GM12878 (cell line): ENCODE measurements at regions not wholly inside any gene's neighbourhood (a gene's known extent, or its start where the extent isn't known, plus 50 kb on each side); places are given as distances from the start of the nearest gene placed in this dataset.

ENCODE experiments used
- ATAC-seq: fragments of 200-7000 bp; cut with Tn5 transposase; 3 replicates; pipeline ENCODE4 v1.9.1; 2020; ENCODE audit warnings: mild to moderate bottlenecking, moderate library complexity
- BruUV-seq: library from RNA; stranded (reverse); fragments of 400-500 nt; replicated peaks from 2 replicates; lab custom pipeline; 2021; lab: Mats Ljungman, UMichigan
- CTCF ChIA-PET: fragments of 300-600 bp; sonication (Branson Sonifier 250); formaldehyde crosslinking; extraction: SDS; loops from one replicate; lab custom pipeline; 2021; ENCODE audit warnings: inconsistent platforms; lab: Yijun Ruan, JAX
- POLR2A ChIA-PET: fragments of 350-600 bp; formaldehyde crosslinking; extraction: SDS; loops from one replicate; lab custom pipeline; 2021; ENCODE audit warnings: inconsistent platforms; lab: Charles Lee
- RAD21 ChIA-PET: fragments of 300-600 bp; sonication (Branson Sonifier 250); formaldehyde crosslinking; loops from one replicate; lab custom pipeline; 2023; ENCODE audit warnings: antibody characterized with exemption; ENCODE audit not compliant: unreplicated experiment; lab: Charles Lee
- SMC1A ChIA-PET: fragments of 300-600 bp; sonication (Branson Sonifier 250); formaldehyde crosslinking; loops from one replicate; lab custom pipeline; 2023; ENCODE audit not compliant: unreplicated experiment, uncharacterized antibody; lab: Charles Lee
- DNase-seq: peaks from one replicate; pipeline ENCODE4 v3.0.0-alpha.2; 2011; ENCODE audit warnings: low read depth, low spot score
- FAIRE-seq: peaks from 3 replicates; lab custom pipeline; 2011; peaks lifted over from hg19 to GRCh38; lab: Jason Lieb, UNC
- H2AFZ ChIP-seq: 2 replicates; pipeline ENCODE4 v1.6.0; 2011; ENCODE audit warnings: low read depth, low read length, control low read depth; ENCODE audit not compliant: control insufficient read depth
- H3K27ac ChIP-seq: 2 replicates; pipeline ENCODE4 v1.5.1; 2011; ENCODE audit warnings: control low read depth; ENCODE audit not compliant: control insufficient read depth, insufficient read depth
- H3K27me3 ChIP-seq, 2 experiments: replicated peaks in 1 of 2; 2 replicates each; pipeline versions ENCODE4 v1.6.0 to v1.6.1; 2011; ENCODE audit warnings: low read length in 1 of 2; ENCODE audit not compliant: control insufficient read depth in 2 of 2, insufficient read depth in 2 of 2
- H3K36me3 ChIP-seq, 2 experiments: 2 replicates each; pipeline ENCODE4 v1.5.1; 2011; ENCODE audit warnings: low read length in 1 of 2; ENCODE audit not compliant: control insufficient read depth in 2 of 2, insufficient read depth in 2 of 2
- H3K4me1 ChIP-seq: 2 replicates; pipeline ENCODE4 v1.6.1; 2011; ENCODE audit warnings: mild to moderate bottlenecking, low read length, moderate library complexity, mixed read lengths; ENCODE audit not compliant: control insufficient read depth, insufficient read depth
- H3K4me2 ChIP-seq: 2 replicates; pipeline ENCODE4 v1.6.0; 2011; ENCODE audit warnings: control low read depth; ENCODE audit not compliant: control insufficient read depth, insufficient read depth
- H3K4me3 ChIP-seq: fragments of 200-600 bp; sonication (generic); 2 replicates; pipeline ENCODE4 v1.5.1; 2016
- H3K79me2 ChIP-seq: 2 replicates; pipeline ENCODE4 v1.6.0; 2011; ENCODE audit warnings: low read length; ENCODE audit not compliant: control insufficient read depth, insufficient read depth
- H3K9ac ChIP-seq: 2 replicates; pipeline ENCODE4 v1.8.0; 2011; ENCODE audit warnings: low read length, control low read depth, mixed read lengths; ENCODE audit not compliant: control insufficient read depth, insufficient read depth
- H3K9me3 ChIP-seq: replicated peaks from 3 replicates; pipeline ENCODE4 v1.5.1; 2011; ENCODE audit warnings: mild to moderate bottlenecking, low read length; ENCODE audit not compliant: control insufficient read depth, insufficient read depth
- H4K20me1 ChIP-seq: 2 replicates; pipeline ENCODE4 v1.6.0; 2011; ENCODE audit not compliant: control insufficient read depth, insufficient read depth
- CHD2 ChIP-seq: IDR thresholded peaks from 2 replicates; pipeline ENCODE4 v1.6.1; 2011; ENCODE audit warnings: low read depth, low read length, improper control_type of control experiment, borderline replicate concordance
- CHD4 ChIP-seq: fragments of 200-600 bp; sonication (generic); IDR thresholded peaks from 2 replicates; pipeline ENCODE4 v1.6.1; 2016; ENCODE audit warnings: mild to moderate bottlenecking
- GABPA ChIP-seq: IDR thresholded peaks from 2 replicates; pipeline ENCODE4 v1.6.1; 2014; ENCODE audit warnings: antibody characterized with exemption, low read depth, mild to moderate bottlenecking, inconsistent platforms
- MTA3 ChIP-seq: IDR thresholded peaks from 2 replicates; pipeline ENCODE4 v1.6.1; 2012; ENCODE audit warnings: low read length, inconsistent platforms, borderline replicate concordance
- NFYB ChIP-seq: IDR thresholded peaks from 2 replicates; pipeline ENCODE4 v1.6.1; 2011; ENCODE audit warnings: low read depth, mild to moderate bottlenecking, low read length, improper control_type of control experiment, moderate library complexity; ENCODE audit not compliant: insufficient read depth
- POU2F2 ChIP-seq: IDR thresholded peaks from 3 replicates; pipeline ENCODE4 v1.6.1; 2011; ENCODE audit warnings: low read depth, mild to moderate bottlenecking, low read length, borderline replicate concordance
- SMC3 ChIP-seq: IDR thresholded peaks from 2 replicates; pipeline ENCODE4 v1.6.1; 2011; ENCODE audit warnings: low read length, improper control_type of control experiment, borderline replicate concordance
- SPI1 ChIP-seq: IDR thresholded peaks from 2 replicates; pipeline ENCODE4 v1.6.1; 2011; ENCODE audit warnings: low read depth, mild to moderate bottlenecking, low read length, moderate library complexity, borderline replicate concordance; ENCODE audit not compliant: insufficient read depth
- SREBF2 ChIP-seq: IDR thresholded peaks from 2 replicates; pipeline ENCODE4 v1.6.1; 2012; ENCODE audit warnings: mild to moderate bottlenecking, low read length
- TAF1 ChIP-seq: IDR thresholded peaks from 2 replicates; pipeline ENCODE4 v1.6.1; 2011; ENCODE audit warnings: mild to moderate bottlenecking, low read depth, low read length, borderline replicate concordance
- ZNF274 ChIP-seq: IDR thresholded peaks from one replicate; pipeline ENCODE4 v1.8.0; 2011; ENCODE audit not compliant: insufficient read length, insufficient read depth
- WGBS: methylation state at CpG from one replicate; pipeline ENCODE4 v1.1.6; 2016; ENCODE audit warnings: low lambda C conversion rate; ENCODE audit not compliant: insufficient replicate concordance, insufficient coverage; ENCODE audit errors: missing lambda C conversion rate; 5-methylcytosine and 5-hydroxymethylcytosine counted together
- in situ Hi-C: fragments of 300-500 bp; cut with MboI; formaldehyde crosslinking; loops from 9 replicates; pipeline ENCODE4 v1.14.3; 2018; ENCODE audit warnings: mixed read lengths
- intact Hi-C: fragments of 100-400 bp; cut with micrococcal nuclease; formaldehyde crosslinking; loops from one replicate; pipeline ENCODE4 v1.14.2; 2022; ENCODE audit not compliant: unreplicated experiment
- TF ChIP-seq, protein P1 (sequence below): fragments of 450-650 bp; IDR thresholded peaks from 2 replicates; pipeline ENCODE4 v1.6.1; 2017; ENCODE audit warnings: mild to moderate bottlenecking
- TF ChIP-seq, protein P2 (sequence below): IDR thresholded peaks from 2 replicates; pipeline ENCODE4 v1.6.1; 2011; ENCODE audit warnings: mild to moderate bottlenecking, low read depth, low read length, moderate library complexity; ENCODE audit not compliant: insufficient replicate concordance
- TF ChIP-seq, protein P3 (sequence below): fragments of 450-650 bp; IDR thresholded peaks from 2 replicates; pipeline ENCODE4 v1.6.1; 2017; ENCODE audit warnings: mild to moderate bottlenecking, moderate library complexity
- TF ChIP-seq, protein P4 (sequence below): IDR thresholded peaks from 2 replicates; pipeline ENCODE4 v1.6.1; 2011; ENCODE audit warnings: low read depth, mild to moderate bottlenecking, low read length, moderate library complexity, borderline replicate concordance; ENCODE audit errors: extremely low read depth

DNA sequence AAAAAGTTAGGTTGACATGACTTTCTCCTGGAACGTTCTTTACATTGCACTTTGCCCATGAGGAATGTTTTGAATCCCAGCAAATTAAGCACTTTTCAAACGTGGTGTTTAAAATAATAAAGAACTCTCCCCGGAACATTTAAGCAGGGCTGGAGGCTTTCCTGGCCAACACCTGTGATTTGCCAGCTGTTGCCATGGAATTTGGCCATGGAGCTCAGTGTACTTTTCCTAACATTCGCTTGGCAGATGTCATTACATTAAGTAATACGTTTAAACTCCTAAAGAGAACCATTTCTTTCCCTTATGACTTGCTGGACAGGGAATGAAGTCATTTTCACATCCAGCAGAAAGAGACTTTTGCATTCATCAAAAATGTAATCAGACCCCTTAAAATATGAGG, 146.1 kb downstream of the GAS1 start:
- SMC1A ChIA-PET: no interaction called here

More for the DNA sequence above, 146.1 kb downstream of the GAS1 start:
- Histone ChIP-seq H3K36me3 (no peaks in the 10 kb centered on the region), H3K4me2 (no peak overlapping the region), H3K27me3 (no peaks in the 10 kb centered on the region; a peak in 1 of 4 replicates), H3K9ac (no peak overlapping the region), H4K20me1 (no peaks in the 10 kb centered on the region), H3K79me2 (no peaks in the 10 kb centered on the region), H3K4me3 (no peak overlapping the region), H2AFZ (no peak overlapping the region), H3K9me3 (no peaks in the 10 kb centered on the region), H3K27ac (no peak overlapping the region), H3K4me1 (no peaks in the 10 kb centered on the region)
- no peak for TF ChIP-seq NFYB
- no peak for TF ChIP-seq POU2F2
- no peak for TF ChIP-seq TAF1
- no peak for TF ChIP-seq CHD4
- no peak for TF ChIP-seq MTA3
- no peak for TF ChIP-seq ZNF274
- TF ChIP-seq, protein P1, sequence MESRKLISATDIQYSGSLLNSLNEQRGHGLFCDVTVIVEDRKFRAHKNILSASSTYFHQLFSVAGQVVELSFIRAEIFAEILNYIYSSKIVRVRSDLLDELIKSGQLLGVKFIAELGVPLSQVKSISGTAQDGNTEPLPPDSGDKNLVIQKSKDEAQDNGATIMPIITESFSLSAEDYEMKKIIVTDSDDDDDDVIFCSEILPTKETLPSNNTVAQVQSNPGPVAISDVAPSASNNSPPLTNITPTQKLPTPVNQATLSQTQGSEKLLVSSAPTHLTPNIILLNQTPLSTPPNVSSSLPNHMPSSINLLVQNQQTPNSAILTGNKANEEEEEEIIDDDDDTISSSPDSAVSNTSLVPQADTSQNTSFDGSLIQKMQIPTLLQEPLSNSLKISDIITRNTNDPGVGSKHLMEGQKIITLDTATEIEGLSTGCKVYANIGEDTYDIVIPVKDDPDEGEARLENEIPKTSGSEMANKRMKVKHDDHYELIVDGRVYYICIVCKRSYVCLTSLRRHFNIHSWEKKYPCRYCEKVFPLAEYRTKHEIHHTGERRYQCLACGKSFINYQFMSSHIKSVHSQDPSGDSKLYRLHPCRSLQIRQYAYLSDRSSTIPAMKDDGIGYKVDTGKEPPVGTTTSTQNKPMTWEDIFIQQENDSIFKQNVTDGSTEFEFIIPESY: no peak
- no peak for TF ChIP-seq SMC3
- no peak for TF ChIP-seq GABPA
- TF ChIP-seq, protein P2, sequence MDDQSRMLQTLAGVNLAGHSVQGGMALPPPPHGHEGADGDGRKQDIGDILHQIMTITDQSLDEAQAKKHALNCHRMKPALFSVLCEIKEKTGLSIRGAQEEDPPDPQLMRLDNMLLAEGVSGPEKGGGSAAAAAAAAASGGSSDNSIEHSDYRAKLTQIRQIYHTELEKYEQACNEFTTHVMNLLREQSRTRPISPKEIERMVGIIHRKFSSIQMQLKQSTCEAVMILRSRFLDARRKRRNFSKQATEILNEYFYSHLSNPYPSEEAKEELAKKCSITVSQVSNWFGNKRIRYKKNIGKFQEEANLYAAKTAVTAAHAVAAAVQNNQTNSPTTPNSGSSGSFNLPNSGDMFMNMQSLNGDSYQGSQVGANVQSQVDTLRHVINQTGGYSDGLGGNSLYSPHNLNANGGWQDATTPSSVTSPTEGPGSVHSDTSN: no peak
- TF ChIP-seq CHD2: no peak
- TF ChIP-seq, protein P3, sequence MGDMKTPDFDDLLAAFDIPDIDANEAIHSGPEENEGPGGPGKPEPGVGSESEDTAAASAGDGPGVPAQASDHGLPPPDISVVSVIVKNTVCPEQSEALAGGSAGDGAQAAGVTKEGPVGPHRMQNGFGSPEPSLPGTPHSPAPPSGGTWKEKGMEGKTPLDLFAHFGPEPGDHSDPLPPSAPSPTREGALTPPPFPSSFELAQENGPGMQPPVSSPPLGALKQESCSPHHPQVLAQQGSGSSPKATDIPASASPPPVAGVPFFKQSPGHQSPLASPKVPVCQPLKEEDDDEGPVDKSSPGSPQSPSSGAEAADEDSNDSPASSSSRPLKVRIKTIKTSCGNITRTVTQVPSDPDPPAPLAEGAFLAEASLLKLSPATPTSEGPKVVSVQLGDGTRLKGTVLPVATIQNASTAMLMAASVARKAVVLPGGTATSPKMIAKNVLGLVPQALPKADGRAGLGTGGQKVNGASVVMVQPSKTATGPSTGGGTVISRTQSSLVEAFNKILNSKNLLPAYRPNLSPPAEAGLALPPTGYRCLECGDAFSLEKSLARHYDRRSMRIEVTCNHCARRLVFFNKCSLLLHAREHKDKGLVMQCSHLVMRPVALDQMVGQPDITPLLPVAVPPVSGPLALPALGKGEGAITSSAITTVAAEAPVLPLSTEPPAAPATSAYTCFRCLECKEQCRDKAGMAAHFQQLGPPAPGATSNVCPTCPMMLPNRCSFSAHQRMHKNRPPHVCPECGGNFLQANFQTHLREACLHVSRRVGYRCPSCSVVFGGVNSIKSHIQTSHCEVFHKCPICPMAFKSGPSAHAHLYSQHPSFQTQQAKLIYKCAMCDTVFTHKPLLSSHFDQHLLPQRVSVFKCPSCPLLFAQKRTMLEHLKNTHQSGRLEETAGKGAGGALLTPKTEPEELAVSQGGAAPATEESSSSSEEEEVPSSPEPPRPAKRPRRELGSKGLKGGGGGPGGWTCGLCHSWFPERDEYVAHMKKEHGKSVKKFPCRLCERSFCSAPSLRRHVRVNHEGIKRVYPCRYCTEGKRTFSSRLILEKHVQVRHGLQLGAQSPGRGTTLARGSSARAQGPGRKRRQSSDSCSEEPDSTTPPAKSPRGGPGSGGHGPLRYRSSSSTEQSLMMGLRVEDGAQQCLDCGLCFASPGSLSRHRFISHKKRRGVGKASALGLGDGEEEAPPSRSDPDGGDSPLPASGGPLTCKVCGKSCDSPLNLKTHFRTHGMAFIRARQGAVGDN: no peak
- TF ChIP-seq, protein P4, sequence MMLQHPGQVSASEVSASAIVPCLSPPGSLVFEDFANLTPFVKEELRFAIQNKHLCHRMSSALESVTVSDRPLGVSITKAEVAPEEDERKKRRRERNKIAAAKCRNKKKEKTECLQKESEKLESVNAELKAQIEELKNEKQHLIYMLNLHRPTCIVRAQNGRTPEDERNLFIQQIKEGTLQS: no peak
- TF ChIP-seq SREBF2: no peak
- no peak for TF ChIP-seq SPI1
- no TSS peak for BruUV-seq
- intact Hi-C loops (no loop called here), in situ Hi-C loops (no loop called here)
- ChIA-PET RAD21 (no interaction called here), POLR2A (no interaction called here), CTCF (no interaction called here)
- ATAC-seq: no peak
- FAIRE-seq: no peak
- whole genome bisulfite sequencing: 1% methylated on average over 5 of the region's 5 CpGs
- DNase-seq: no peak
